VCaP (cell line): ENCODE measurements at regions not wholly inside any gene's neighbourhood (a gene's known extent, or its start where the extent isn't known, plus 50 kb on each side); places are given as distances from the start of the nearest gene placed in this dataset.

ENCODE experiments used
- H3K27ac ChIP-seq: fragments of 450-650 bp; 2 replicates; pipeline ENCODE4 v1.5.1; 2017
- CTCF ChIP-seq: fragments of 450-650 bp; conservative IDR thresholded peaks from 2 replicates; pipeline ENCODE4 v1.5.1; 2017; ENCODE audit warnings: mild to moderate bottlenecking, moderate library complexity

DNA sequence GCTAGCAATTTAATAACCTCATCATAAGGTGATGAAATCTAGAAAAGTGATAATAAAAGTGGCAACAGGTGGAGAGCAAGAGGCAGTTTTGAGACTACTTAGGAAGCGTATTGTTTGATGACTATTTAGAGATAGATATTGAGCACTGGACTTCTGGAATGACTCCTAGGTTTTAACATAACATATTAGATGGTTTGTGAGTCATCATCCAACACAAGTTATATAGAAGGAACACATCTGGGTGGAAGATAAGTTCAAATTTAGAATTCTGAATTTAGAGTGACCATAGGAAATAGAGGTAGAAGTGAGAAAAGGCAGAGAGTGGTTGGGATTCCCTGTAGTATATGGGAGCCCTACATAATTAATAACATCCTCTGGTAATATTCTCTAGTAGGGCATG lies 282.8 kb upstream of the ALCAM start:
- H3K27ac ChIP-seq = no peak overlapping the region
- TF ChIP-seq CTCF = no peak

GRCh38 chr3:105085506-105085905 lies 281.2 kb upstream of the ALCAM start:
- H3K27ac ChIP-seq = no peak overlapping the region
- TF ChIP-seq CTCF = no peak

- no peak for TF ChIP-seq CTCF
These were observed 273.1 kb upstream of the ALCAM start for GRCh38 chr3:105093371-105094252.

GRCh38 chr3:105094588-105094987 lies 272.1 kb upstream of the ALCAM start:
- no peak for TF ChIP-seq CTCF
- H3K27ac ChIP-seq = no peak overlapping the region

More at GRCh38 chr3:105093371-105094252, 273.1 kb upstream of the ALCAM start:
- H3K27ac ChIP-seq = no peak overlapping the region

DNA sequence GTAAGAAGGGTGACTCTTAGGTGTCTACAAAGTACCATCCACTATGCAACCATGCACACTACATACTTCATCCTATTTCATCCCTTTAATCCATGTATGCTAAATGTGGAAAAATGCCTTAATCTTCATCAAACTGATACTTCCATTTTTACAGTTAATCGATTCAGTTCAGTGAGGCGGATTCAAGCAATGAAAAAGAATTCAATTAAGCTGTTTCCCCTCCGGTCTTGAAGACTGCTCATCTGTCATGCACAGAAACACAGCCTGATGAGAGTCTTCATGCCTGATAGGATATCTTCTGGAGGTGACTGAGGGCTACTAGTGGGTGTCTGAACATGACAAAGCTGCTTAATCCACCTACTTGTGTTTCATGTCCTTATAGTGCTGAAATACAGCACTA lies 270.6 kb upstream of the ALCAM start:
- no peak overlapping the region for H3K27ac ChIP-seq
- no peak for TF ChIP-seq CTCF

DNA sequence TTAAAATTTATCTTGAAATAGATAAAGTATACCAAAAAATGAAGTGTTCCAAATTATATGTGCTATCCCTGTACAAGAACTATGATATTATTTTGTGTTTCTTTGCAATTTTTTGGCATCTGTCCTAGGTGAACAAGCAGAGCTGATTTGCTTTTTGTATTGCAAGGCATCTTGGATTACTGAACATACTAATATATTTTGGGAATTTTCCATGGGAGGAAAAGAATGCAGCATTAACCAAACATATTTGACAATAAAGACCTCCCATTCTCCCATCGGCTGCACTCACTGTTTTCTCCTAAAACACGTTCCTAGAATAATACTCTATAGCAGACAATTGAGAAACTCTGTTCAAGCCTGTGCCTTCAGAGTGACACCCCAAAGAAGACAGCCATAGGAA lies 265.1 kb upstream of the ALCAM start:
- TF ChIP-seq CTCF = no peak
- H3K27ac ChIP-seq = no peak overlapping the region

GRCh38 chr3:105103139-105103538 lies 263.6 kb upstream of the ALCAM start:
- TF ChIP-seq CTCF = no peak
- H3K27ac ChIP-seq = no peak overlapping the region
